DMS153 treated with DMSO at 0.1 percent for 48 hours (cell line): ENCODE measurements at regions not wholly inside any gene's neighbourhood (a gene's known extent, or its start where the extent isn't known, plus 50 kb on each side); places are given as distances from the start of the nearest gene placed in this dataset.
"Not testable (repeated sequence)": the region's sequence is repeated elsewhere in the genome, so short reads cannot be mapped to it uniquely, and the experiment has no call there.

Source experiments
- DNase-seq: peaks from one replicate; lab custom pipeline; 2025; ENCODE audit not compliant: unreplicated experiment; lab: John Stamatoyannopoulos, UW

GRCh38 chr5:75951158-75951557 is 132.0 kb upstream of the SV2C start:
- DNase-seq, result no peak

GRCh38 chr5:75948438-75948837 is 134.7 kb upstream of the SV2C start:
- no peak for DNase-seq

- no peak for DNase-seq
Measured at GRCh38 chr5:75940418-75940817, 142.8 kb upstream of the SV2C start.

GRCh38 chr5:75935572-75935971 is 147.6 kb upstream of the SV2C start:
- no peak for DNase-seq

- DNase-seq, result no peak
Measured at GRCh38 chr5:75933489-75933888, 149.7 kb upstream of the SV2C start.

GRCh38 chr5:75931175-75931574 is 152.0 kb upstream of the SV2C start:
- no peak for DNase-seq

- no peak for DNase-seq
Measured at GRCh38 chr5:75928992-75929391, 154.2 kb upstream of the SV2C start.

- DNase-seq, result no peak
Measured at GRCh38 chr5:75922480-75922879, 160.7 kb upstream of the SV2C start.

- DNase-seq, result no peak
Measured at GRCh38 chr5:75921011-75921410, 162.2 kb upstream of the SV2C start.

- no peak for DNase-seq
Measured at GRCh38 chr5:75916144-75916543, 167.0 kb upstream of the SV2C start.

GRCh38 chr5:75909223-75909622 is 174.0 kb upstream of the SV2C start:
- DNase-seq, result no peak

GRCh38 chr5:75907651-75908050 is 175.5 kb upstream of the SV2C start:
- no peak for DNase-seq

- DNase-seq, result no peak
Measured at GRCh38 chr5:75894482-75894881, 177.2 kb upstream of the POC5 start.

- no peak for DNase-seq
Measured at GRCh38 chr5:75891736-75892135, 174.5 kb upstream of the POC5 start.

GRCh38 chr5:75891020-75891419 is 173.8 kb upstream of the POC5 start:
- no peak for DNase-seq

GRCh38 chr5:75890546-75890945 is 173.3 kb upstream of the POC5 start:
- no peak for DNase-seq

- DNase-seq, result no peak
Measured at GRCh38 chr5:75886706-75887105, 169.5 kb upstream of the POC5 start.

GRCh38 chr5:75885849-75886596 is 168.8 kb upstream of the POC5 start:
- no peak for DNase-seq

GRCh38 chr5:75885321-75885720 is 168.1 kb upstream of the POC5 start:
- DNase-seq, result no peak

GRCh38 chr5:75869891-75870290 is 152.7 kb upstream of the POC5 start:
- no peak for DNase-seq

- DNase-seq, result no peak
Measured at GRCh38 chr5:75862872-75863271, 145.6 kb upstream of the POC5 start.

- not testable (repeated sequence) for DNase-seq
Measured at GRCh38 chr5:75859621-75860020, 142.4 kb upstream of the POC5 start.

GRCh38 chr5:75856056-75856455 is 138.8 kb upstream of the POC5 start:
- DNase-seq, result peak; percentile 5
